Astrocyte (in vitro differentiated cells and primary cell): ENCODE measurements at regions not wholly inside any gene's neighbourhood (a gene's known extent, or its start where the extent isn't known, plus 50 kb on each side); places are given as distances from the start of the nearest gene placed in this dataset.

Source experiments
- CTCF ChIP-seq: IDR thresholded peaks from 2 replicates; pipeline ENCODE4 v1.5.1; 2011; ENCODE audit warnings: low read depth, mild to moderate bottlenecking, inconsistent platforms, low read length, moderate library complexity; ENCODE audit not compliant: insufficient read depth
- EZH2 ChIP-seq: IDR thresholded peaks from 2 replicates; pipeline ENCODE4 v1.6.1; 2012; ENCODE audit warnings: mild to moderate bottlenecking, low read length, inconsistent platforms; ENCODE audit not compliant: insufficient read depth

- TF ChIP-seq CTCF = no peak
- no peak for TF ChIP-seq EZH2
Observed at GRCh38 chr1:36608272-36608671, 125.6 kb upstream of the CSF3R start.
